ENCODE measurements at regions not wholly inside any gene's neighbourhood (a gene's known extent, or its start where the extent isn't known, plus 50 kb on each side); places are given as distances from the start of the nearest gene placed in this dataset.

DNA sequence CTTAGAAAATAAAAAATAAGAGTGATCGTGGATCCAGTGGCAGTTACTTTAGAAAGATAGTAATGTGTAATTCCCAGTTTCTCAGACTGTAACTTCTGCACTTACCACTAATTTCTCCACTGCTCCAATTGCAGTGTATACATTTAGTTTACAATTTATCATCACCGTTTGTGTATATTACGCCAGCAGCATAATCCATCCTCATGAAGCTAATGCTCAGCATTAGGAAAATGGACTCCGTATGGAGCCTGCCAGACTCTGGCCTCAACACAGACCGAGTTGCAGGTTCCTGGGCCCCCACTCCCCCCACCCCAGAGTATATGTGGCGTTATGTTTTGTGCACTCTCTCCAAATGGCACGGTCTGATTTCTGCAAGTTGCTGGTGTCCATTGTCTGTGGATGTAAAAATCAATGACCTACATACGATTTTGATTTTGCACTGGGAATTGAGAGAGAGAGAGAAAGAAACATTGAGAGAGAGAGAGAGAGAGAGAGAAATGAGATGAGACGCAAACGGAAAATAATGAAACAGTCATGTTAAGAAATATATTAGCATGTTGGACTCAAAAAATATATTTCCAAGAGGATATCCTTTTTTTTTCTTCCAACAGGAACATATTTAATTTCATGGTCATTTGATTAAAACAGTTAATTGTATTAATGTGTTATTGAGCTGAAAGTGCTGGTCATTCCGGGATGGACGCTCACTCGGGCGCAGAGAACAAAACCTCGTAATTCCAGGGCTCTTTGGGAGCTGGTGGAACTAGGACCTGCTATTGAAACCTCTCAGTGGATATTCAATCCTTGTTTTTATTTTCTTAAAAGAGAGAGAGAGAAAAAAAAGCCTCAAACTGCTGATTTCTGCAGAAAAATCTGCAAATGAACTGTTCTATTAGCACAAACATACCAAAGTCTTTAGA lies 278.8 kb downstream of the TSHZ3 start:
- Histone ChIP-seq H3K9ac (ENCODE audit: low read length in 2 of 2) (no peak overlapping the region), H3K27ac (ENCODE audit: low read length) (no peak overlapping the region), H3K36me3 (ENCODE audit: control insufficient read depth in 2 of 2, insufficient read depth in 2 of 2, low read length in 2 of 2) (no peaks in the 10 kb centered on the region), H3K9me3 (ENCODE audit: control insufficient read depth in 2 of 2, low read length in 2 of 2) (no peaks in the 10 kb centered on the region), H3K4me1 (ENCODE audit: control insufficient read depth, insufficient read depth, low read length) (no peaks in the 10 kb centered on the region), H3K27me3 (ENCODE audit: control insufficient read depth in 1 of 2, insufficient read depth in 2 of 2, low read length in 2 of 2) (peaks cover 0 to 4% of the 10 kb centered on the region in 2 donors), H3K4me3 (ENCODE audit: low read length in 2 of 2) (no peak overlapping the region)

DNA sequence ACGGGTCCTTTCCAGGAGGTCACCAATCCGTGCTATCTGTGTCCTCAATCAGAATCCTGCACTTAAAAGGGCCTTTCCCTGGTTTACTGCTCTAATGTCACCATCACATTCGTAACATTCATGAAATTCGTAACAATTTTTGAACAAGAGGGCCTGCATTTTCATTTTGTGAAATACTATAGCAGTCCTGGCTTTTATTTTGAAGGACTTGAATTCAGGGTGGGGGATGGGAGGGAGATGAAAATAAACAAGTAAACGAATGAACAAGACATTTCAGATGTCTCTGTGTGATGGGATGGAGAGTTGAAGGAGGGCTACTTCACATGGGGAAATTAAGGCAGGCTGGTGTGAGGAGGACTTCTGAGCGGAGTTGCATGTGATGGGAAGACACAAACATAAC lies 281.0 kb downstream of the TSHZ3 start:
- no peak overlapping the region for H3K4me3 ChIP-seq (ENCODE audit: low read length in 2 of 2)
- no peaks in the 10 kb centered on the region for H3K36me3 ChIP-seq (ENCODE audit: control insufficient read depth in 2 of 2, insufficient read depth in 2 of 2, low read length in 2 of 2)
- H3K9ac ChIP-seq (ENCODE audit: low read length in 2 of 2): no peak overlapping the region
- no peaks in the 10 kb centered on the region for H3K9me3 ChIP-seq (ENCODE audit: control insufficient read depth in 2 of 2, low read length in 2 of 2)
- H3K4me1 ChIP-seq (ENCODE audit: control insufficient read depth, insufficient read depth, low read length): no peaks in the 10 kb centered on the region
- peaks cover 0 to 4% of the 10 kb centered on the region in 2 donors for H3K27me3 ChIP-seq (ENCODE audit: control insufficient read depth in 1 of 2, insufficient read depth in 2 of 2, low read length in 2 of 2)
- H3K27ac ChIP-seq (ENCODE audit: low read length): no peak overlapping the region

DNA sequence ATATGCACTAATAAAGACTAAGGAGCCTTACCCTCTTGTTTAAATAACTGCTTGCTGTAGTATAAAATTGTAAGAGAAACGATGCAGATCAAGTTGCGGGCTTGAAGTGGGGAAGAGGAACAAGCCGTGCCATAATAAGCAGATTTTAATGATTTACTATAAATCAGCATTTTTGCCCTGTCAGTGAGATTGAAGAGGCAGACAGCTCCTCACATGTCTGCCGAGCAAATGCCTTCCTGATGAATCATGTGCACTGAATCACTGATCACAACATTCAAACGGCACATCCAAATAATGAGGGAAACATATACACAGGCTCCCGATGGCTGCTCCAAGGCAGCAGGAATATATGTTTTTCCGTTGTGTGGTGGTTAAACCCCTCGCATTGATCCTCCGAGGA lies 282.9 kb downstream of the TSHZ3 start:
- H3K9ac ChIP-seq (ENCODE audit: low read length in 2 of 2): no peak overlapping the region
- no peak overlapping the region for H3K27ac ChIP-seq (ENCODE audit: low read length)
- H3K4me1 ChIP-seq (ENCODE audit: control insufficient read depth, insufficient read depth, low read length): no peaks in the 10 kb centered on the region
- H3K9me3 ChIP-seq (ENCODE audit: control insufficient read depth in 2 of 2, low read length in 2 of 2): no peaks in the 10 kb centered on the region
- H3K36me3 ChIP-seq (ENCODE audit: control insufficient read depth in 2 of 2, insufficient read depth in 2 of 2, low read length in 2 of 2): no peaks in the 10 kb centered on the region
- peaks cover 0 to 4% of the 10 kb centered on the region in 2 donors for H3K27me3 ChIP-seq (ENCODE audit: control insufficient read depth in 1 of 2, insufficient read depth in 2 of 2, low read length in 2 of 2)
- H3K4me3 ChIP-seq (ENCODE audit: low read length in 2 of 2): no peak overlapping the region

DNA sequence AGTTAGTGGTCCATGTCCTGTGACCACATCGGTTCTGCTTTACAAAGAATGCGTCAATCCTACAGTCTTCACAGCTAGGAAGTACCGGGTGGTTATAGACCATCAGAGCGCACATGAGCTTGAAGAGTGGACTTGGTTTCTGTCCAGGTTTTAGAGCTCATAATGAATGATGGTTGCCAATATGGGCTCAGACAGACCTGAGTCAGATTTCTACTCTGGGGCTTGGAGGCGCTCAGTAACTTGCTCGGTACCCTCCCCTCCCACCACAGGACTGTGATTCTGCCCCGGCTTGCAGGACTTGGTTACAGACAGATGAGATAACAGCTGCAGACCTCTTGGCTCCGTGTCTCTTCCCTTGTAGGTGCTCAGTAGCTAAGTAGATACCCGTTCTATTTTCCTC lies 284.7 kb downstream of the TSHZ3 start:
- Histone ChIP-seq H3K4me1 (ENCODE audit: control insufficient read depth, insufficient read depth, low read length) (no peaks in the 10 kb centered on the region), H3K36me3 (ENCODE audit: control insufficient read depth in 2 of 2, insufficient read depth in 2 of 2, low read length in 2 of 2) (no peaks in the 10 kb centered on the region), H3K27me3 (ENCODE audit: control insufficient read depth in 1 of 2, insufficient read depth in 2 of 2, low read length in 2 of 2) (peaks cover 0 to 4% of the 10 kb centered on the region in 2 donors), H3K9ac (ENCODE audit: low read length in 2 of 2) (no peak overlapping the region), H3K9me3 (ENCODE audit: control insufficient read depth in 2 of 2, low read length in 2 of 2) (no peaks in the 10 kb centered on the region), H3K27ac (ENCODE audit: low read length) (no peak overlapping the region), H3K4me3 (ENCODE audit: low read length in 2 of 2) (no peak overlapping the region)

DNA sequence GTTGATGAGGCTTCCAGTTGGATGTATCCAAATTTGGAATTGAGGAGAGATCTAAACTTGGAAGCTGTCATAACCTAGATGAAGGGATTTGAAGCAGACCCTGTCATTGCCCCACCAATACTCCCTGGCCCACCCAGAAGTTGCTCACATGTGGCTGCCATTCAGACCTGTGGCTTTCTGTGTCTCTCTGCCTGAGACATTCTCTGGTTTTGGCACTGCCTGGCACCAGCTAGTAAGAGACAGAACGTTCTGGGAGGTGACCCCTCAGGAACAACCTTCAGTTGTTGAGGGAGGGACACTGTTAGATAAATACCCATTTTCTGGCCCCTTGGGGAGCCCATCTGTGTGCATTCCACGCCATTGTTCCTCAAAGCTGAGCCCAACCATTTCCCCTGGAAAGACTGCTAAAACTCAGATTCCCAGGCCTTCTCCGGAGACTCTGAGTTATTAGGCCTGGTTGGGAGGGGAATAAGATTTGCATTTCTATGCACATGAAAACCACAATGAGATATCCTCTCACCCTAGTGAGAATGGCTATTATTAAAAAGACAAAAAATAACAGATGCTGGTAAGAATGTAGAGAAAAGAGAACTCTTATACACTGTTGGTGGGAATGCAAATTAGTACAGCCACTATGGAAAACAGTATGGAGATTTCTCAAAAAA lies 290.4 kb downstream of the TSHZ3 start:
- no peak overlapping the region for H3K4me3 ChIP-seq (ENCODE audit: low read length in 2 of 2)
- no peaks in the 10 kb centered on the region for H3K9me3 ChIP-seq (ENCODE audit: control insufficient read depth in 2 of 2, low read length in 2 of 2)
- H3K27ac ChIP-seq (ENCODE audit: low read length): no peak overlapping the region
- no peaks in the 10 kb centered on the region for H3K36me3 ChIP-seq (ENCODE audit: control insufficient read depth in 2 of 2, insufficient read depth in 2 of 2, low read length in 2 of 2)
- no peaks in the 10 kb centered on the region for H3K4me1 ChIP-seq (ENCODE audit: control insufficient read depth, insufficient read depth, low read length)
- H3K27me3 ChIP-seq (ENCODE audit: control insufficient read depth in 1 of 2, insufficient read depth in 2 of 2, low read length in 2 of 2): no peaks in the 10 kb centered on the region
- H3K9ac ChIP-seq (ENCODE audit: low read length in 2 of 2): no peak overlapping the region

DNA sequence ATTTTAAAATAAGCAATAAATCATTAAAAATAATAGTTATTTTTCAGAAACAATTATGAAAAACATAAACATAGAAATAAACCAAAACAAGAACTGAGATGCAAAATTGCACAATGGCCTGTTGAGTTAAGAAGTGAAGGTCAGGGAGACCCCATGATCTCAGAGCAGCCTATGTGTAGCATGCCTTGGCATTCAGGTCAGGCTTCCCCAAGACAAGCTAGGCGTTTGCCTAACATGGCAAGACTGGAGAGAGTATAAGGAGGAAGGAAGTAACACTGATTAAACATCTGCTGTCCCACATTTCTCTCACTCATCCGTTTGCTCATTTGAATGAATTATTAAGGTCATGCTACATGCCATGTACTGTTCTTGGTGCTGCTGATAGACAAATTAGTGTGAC lies 291.8 kb downstream of the TSHZ3 start:
- no peak overlapping the region for H3K9ac ChIP-seq (ENCODE audit: low read length in 2 of 2)
- H3K4me1 ChIP-seq (ENCODE audit: control insufficient read depth, insufficient read depth, low read length): no peaks in the 10 kb centered on the region
- H3K27me3 ChIP-seq (ENCODE audit: control insufficient read depth in 1 of 2, insufficient read depth in 2 of 2, low read length in 2 of 2): no peaks in the 10 kb centered on the region
- no peaks in the 10 kb centered on the region for H3K9me3 ChIP-seq (ENCODE audit: control insufficient read depth in 2 of 2, low read length in 2 of 2)
- no peaks in the 10 kb centered on the region for H3K36me3 ChIP-seq (ENCODE audit: control insufficient read depth in 2 of 2, insufficient read depth in 2 of 2, low read length in 2 of 2)
- H3K4me3 ChIP-seq (ENCODE audit: low read length in 2 of 2): no peak overlapping the region
- H3K27ac ChIP-seq (ENCODE audit: low read length): no peak overlapping the region

DNA sequence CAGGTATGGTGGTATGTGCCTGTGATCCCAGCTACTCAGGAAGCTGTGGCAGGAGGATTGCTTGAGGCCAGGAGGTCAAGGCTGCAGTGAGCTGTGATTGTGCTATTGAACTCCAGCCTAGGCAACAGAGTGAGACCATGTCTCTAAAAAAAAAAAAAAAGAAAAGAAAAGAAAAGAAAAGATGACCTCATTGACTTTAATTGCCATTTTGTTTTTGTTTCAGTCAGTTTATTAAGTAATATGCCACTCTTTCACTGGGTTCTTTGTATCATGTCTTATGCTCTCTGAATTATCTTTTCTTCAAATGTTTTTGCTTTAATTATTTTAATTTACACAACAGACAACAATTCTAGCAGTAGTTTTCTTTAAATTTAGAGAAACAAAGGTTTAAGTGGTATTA lies 293.8 kb downstream of the TSHZ3 start:
- Histone ChIP-seq H3K9me3 (ENCODE audit: control insufficient read depth in 2 of 2, low read length in 2 of 2) (no peaks in the 10 kb centered on the region), H3K27me3 (ENCODE audit: control insufficient read depth in 1 of 2, insufficient read depth in 2 of 2, low read length in 2 of 2) (no peaks in the 10 kb centered on the region), H3K27ac (ENCODE audit: low read length) (no peak overlapping the region), H3K9ac (ENCODE audit: low read length in 2 of 2) (no peak overlapping the region), H3K4me1 (ENCODE audit: control insufficient read depth, insufficient read depth, low read length) (no peaks in the 10 kb centered on the region), H3K36me3 (ENCODE audit: control insufficient read depth in 2 of 2, insufficient read depth in 2 of 2, low read length in 2 of 2) (no peaks in the 10 kb centered on the region), H3K4me3 (ENCODE audit: low read length in 2 of 2) (no peak overlapping the region)

DNA sequence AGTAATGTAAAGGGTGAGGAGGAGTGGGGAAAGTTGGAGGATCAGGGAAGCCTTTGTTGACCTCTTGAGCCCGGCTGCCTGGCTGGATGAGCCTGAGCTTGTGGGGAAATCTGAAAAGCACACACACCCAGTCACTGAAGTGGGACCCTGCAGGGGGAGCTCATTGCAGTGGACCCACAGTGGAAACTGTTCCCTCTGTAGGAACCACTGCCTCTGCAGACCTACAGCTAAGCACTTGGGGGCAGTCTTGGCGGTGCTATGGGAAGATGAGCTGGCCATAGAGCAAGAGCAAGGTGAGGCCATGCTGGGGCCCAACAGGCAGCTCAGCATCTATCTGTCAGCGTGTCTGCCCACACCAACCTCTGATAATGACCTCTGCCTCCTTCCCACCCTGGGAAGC lies 294.8 kb downstream of the TSHZ3 start:
- Histone ChIP-seq H3K9me3 (ENCODE audit: control insufficient read depth in 2 of 2, low read length in 2 of 2) (no peaks in the 10 kb centered on the region), H3K9ac (ENCODE audit: low read length in 2 of 2) (no peak overlapping the region), H3K27me3 (ENCODE audit: control insufficient read depth in 1 of 2, insufficient read depth in 2 of 2, low read length in 2 of 2) (no peaks in the 10 kb centered on the region)

DNA sequence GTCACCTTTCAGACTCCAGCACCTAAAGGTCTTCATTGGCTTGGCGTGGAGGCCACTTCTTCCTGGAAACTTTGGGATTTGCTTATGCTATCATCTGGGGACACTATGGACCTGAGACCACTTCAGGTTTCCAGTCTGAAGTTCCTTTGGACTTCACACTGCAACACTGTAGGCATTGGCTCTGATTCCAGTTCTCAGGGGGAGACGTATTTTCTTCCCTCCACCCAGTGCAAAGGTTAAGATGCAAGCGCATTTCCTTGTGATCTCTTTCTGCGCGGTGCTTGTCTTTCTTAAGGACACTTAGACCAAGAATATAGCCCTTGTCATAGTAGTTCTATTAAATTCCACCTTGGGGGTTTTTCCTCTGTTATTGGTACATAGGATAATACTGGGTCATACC lies 299.8 kb downstream of the TSHZ3 start:
- no peaks in the 10 kb centered on the region for H3K4me1 ChIP-seq (ENCODE audit: control insufficient read depth, insufficient read depth, low read length)
- H3K9ac ChIP-seq (ENCODE audit: low read length in 2 of 2): no peak overlapping the region
- H3K4me3 ChIP-seq (ENCODE audit: low read length in 2 of 2): no peak overlapping the region
- H3K36me3 ChIP-seq (ENCODE audit: control insufficient read depth in 2 of 2, insufficient read depth in 2 of 2, low read length in 2 of 2): no peaks in the 10 kb centered on the region
- H3K9me3 ChIP-seq (ENCODE audit: control insufficient read depth in 2 of 2, low read length in 2 of 2): no peaks in the 10 kb centered on the region
- H3K27me3 ChIP-seq (ENCODE audit: control insufficient read depth in 1 of 2, insufficient read depth in 2 of 2, low read length in 2 of 2): no peaks in the 10 kb centered on the region
- H3K27ac ChIP-seq (ENCODE audit: low read length): no peak overlapping the region

More for the DNA sequence above, 294.8 kb downstream of the TSHZ3 start:
- Histone ChIP-seq H3K4me1 (ENCODE audit: control insufficient read depth, insufficient read depth, low read length) (no peaks in the 10 kb centered on the region), H3K36me3 (ENCODE audit: control insufficient read depth in 2 of 2, insufficient read depth in 2 of 2, low read length in 2 of 2) (no peaks in the 10 kb centered on the region), H3K4me3 (ENCODE audit: low read length in 2 of 2) (no peak overlapping the region), H3K27ac (ENCODE audit: low read length) (no peak overlapping the region)

DNA sequence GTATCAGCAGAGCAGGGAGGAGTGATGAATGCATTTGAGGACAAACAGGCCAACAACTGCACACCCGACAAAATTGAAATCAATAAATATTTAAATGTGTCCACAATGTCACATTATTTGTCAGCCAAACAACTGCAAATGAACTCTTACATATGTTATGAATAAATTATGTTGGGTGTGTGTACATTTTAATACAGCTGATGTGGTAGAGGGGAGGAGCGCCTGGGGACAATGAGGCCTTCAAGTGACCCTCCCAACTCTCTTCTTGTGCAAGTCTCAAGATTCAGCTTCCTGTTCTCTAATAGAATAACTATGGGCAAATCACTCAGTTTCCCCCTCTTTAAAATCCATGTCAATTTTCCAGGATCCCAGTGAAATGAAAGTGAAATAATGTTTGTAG lies 303.2 kb downstream of the TSHZ3 start:
- no peaks in the 10 kb centered on the region for H3K9me3 ChIP-seq (ENCODE audit: control insufficient read depth in 2 of 2, low read length in 2 of 2)
- no peak overlapping the region for H3K27ac ChIP-seq (ENCODE audit: low read length)
- no peaks in the 10 kb centered on the region for H3K4me1 ChIP-seq (ENCODE audit: control insufficient read depth, insufficient read depth, low read length)
- H3K9ac ChIP-seq (ENCODE audit: low read length in 2 of 2): no peak overlapping the region
- H3K4me3 ChIP-seq (ENCODE audit: low read length in 2 of 2): no peak overlapping the region
- H3K27me3 ChIP-seq (ENCODE audit: control insufficient read depth in 1 of 2, insufficient read depth in 2 of 2, low read length in 2 of 2): no peaks in the 10 kb centered on the region
- no peaks in the 10 kb centered on the region for H3K36me3 ChIP-seq (ENCODE audit: control insufficient read depth in 2 of 2, insufficient read depth in 2 of 2, low read length in 2 of 2)

DNA sequence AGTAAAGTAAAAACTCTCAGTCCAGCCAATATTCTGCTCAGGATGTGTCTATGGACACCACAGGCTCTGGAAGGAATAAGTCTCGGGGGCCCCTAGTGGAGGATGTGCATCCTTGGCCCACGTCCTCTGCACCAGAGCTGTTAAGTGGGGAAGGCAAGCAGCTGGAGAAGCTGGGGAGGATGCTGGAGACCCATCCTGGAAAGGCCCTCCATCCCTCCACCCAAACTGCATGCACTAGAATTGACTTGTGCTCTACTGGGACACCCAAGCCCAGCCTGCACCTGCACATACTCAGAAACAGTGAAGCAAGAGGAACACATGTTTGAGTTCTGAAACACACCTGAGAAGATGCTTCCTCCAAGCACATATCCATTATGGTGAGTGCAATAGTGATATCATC lies 307.8 kb downstream of the TSHZ3 start:
- H3K9me3 ChIP-seq (ENCODE audit: control insufficient read depth in 2 of 2, low read length in 2 of 2): no peaks in the 10 kb centered on the region
- no peaks in the 10 kb centered on the region for H3K27me3 ChIP-seq (ENCODE audit: control insufficient read depth in 1 of 2, insufficient read depth in 2 of 2, low read length in 2 of 2)
- no peak overlapping the region for H3K4me3 ChIP-seq (ENCODE audit: low read length in 2 of 2)
- H3K27ac ChIP-seq (ENCODE audit: low read length): no peak overlapping the region
- H3K4me1 ChIP-seq (ENCODE audit: control insufficient read depth, insufficient read depth, low read length): peaks cover 9% of the 10 kb centered on the region
- H3K36me3 ChIP-seq (ENCODE audit: control insufficient read depth in 2 of 2, insufficient read depth in 2 of 2, low read length in 2 of 2): no peaks in the 10 kb centered on the region
- H3K9ac ChIP-seq (ENCODE audit: low read length in 2 of 2): no peak overlapping the region

Measured in stomach smooth muscle (tissue), 2 donors.